Small intestine (tissue), 7 donors: ENCODE measurements at regions not wholly inside any gene's neighbourhood (a gene's known extent, or its start where the extent isn't known, plus 50 kb on each side); places are given as distances from the start of the nearest gene placed in this dataset.
"Not testable (repeated sequence)": the region's sequence is repeated elsewhere in the genome, so short reads cannot be mapped to it uniquely, and the experiment has no call there.

Source experiments
- DNase-seq, 2 donors: peaks; one replicate each; pipeline versions ENCODE4 v3.0.0 to v3.0.0-alpha.2; 2013
- FAIRE-seq: peaks from 2 replicates; lab custom pipeline; 2012; peaks lifted over from hg19 to GRCh38; lab: Jason Lieb, UNC
- H3K27ac ChIP-seq, 3 donors: one replicate each; pipeline ENCODE4 v1.5.1; 2013; ENCODE audit warnings: low read length in 2 of 3, mild to moderate bottlenecking in 2 of 3, control low read depth in 1 of 3, inconsistent platforms in 1 of 3, low read depth in 1 of 3, moderate library complexity in 1 of 3
- H3K27me3 ChIP-seq, 3 donors: one replicate each; pipeline ENCODE4 v1.6.1; 2013; ENCODE audit warnings: low read length in 3 of 3, inconsistent platforms in 1 of 3; ENCODE audit not compliant: control insufficient read depth in 3 of 3, insufficient read depth in 3 of 3
- H3K36me3 ChIP-seq, 3 donors: one replicate each; pipeline ENCODE4 v1.6.1; 2013; ENCODE audit warnings: low read length in 3 of 3, inconsistent platforms in 1 of 3, low read depth in 1 of 3, mild to moderate bottlenecking in 1 of 3, moderate library complexity in 1 of 3; ENCODE audit not compliant: control insufficient read depth in 3 of 3, insufficient read depth in 2 of 3
- H3K4me1 ChIP-seq, 3 donors: one replicate each; pipeline ENCODE4 v1.6.1; 2013; ENCODE audit warnings: low read length in 2 of 3, inconsistent platforms in 1 of 3, low read depth in 1 of 3, mild to moderate bottlenecking in 1 of 3, moderate library complexity in 1 of 3; ENCODE audit not compliant: control insufficient read depth in 3 of 3, insufficient read depth in 2 of 3
- H3K4me3 ChIP-seq, 3 donors: one replicate each; pipeline ENCODE4 v1.5.1; 2013; ENCODE audit warnings: low read length in 3 of 3, control low read depth in 1 of 3, inconsistent platforms in 1 of 3, low read depth in 1 of 3, mild to moderate bottlenecking in 1 of 3, moderate library complexity in 1 of 3
- H3K9me3 ChIP-seq, 2 donors: one replicate each; pipeline ENCODE4 v1.6.1; 2013; ENCODE audit warnings: low read depth in 1 of 2, low read length in 1 of 2; ENCODE audit not compliant: control insufficient read depth in 2 of 2, insufficient read depth in 1 of 2
- WGBS, 3 donors: extraction: QIAGEN DNeasy Blood & Tissue Kit; methylation state at CpG; one replicate each; pipeline ENCODE4 v1.1.7; 2013; 5-methylcytosine and 5-hydroxymethylcytosine counted together
- donor health status: healthy with polysubstance abuse.
- donor health status: control.
- donor health status: control.
- donor health status: Bipolar disorder and iron deficiency.
- donor health status: healthy.

DNA sequence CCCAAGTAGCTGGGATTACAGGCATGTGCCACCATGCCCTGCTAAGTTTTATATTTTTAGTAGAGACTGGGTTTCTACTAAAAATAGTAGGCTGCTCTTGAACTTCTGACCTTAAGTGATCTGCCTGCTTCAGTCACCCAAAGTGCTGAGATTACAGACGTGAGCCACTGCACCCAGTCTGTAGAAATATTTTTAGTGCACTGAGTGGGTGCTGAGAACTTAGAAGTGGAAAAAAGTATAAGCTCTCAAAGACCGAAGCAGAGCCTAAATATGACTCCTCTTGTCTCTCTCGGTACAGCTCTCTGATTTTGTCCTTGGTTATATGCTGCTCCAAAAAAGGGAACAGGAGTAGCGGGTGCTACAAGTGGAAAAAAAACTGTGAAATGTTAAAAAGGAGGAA, 353.8 kb upstream of the IZUMO3 start:
- no peak for FAIRE-seq
- WGBS, 3 donors = 76 to 83% (median 78%) methylated on average over 4 of the region's 4 CpGs
- Histone ChIP-seq H3K4me1 (no peaks in the 10 kb centered on the region), H3K27me3 (no peaks in the 10 kb centered on the region), H3K4me3 (no peak overlapping the region), H3K27ac (no peak overlapping the region), H3K9me3 (peaks cover 0 to 2% of the 10 kb centered on the region in 2 donors), H3K36me3 (no peaks in the 10 kb centered on the region)
- DNase-seq = no peak

DNA sequence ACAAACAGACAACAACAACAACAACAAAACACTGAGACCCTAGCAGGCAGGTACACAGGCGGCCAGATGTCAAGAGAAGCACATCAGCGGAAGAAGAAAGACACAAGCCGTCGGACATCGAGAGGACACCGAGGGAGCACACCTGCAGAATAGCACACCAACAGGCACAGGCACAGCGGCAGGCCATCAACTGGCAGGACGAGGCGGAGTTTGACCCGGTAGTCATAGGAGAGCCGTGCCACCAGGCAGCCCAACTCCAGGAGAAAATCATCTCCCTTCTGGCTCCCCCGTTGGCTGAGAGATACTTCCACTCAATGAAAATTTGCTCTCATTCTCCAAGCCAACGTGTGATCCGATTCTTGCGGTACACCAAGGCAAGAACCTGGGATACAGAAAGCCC, 352.1 kb upstream of the IZUMO3 start:
- FAIRE-seq = no peak

DNA sequence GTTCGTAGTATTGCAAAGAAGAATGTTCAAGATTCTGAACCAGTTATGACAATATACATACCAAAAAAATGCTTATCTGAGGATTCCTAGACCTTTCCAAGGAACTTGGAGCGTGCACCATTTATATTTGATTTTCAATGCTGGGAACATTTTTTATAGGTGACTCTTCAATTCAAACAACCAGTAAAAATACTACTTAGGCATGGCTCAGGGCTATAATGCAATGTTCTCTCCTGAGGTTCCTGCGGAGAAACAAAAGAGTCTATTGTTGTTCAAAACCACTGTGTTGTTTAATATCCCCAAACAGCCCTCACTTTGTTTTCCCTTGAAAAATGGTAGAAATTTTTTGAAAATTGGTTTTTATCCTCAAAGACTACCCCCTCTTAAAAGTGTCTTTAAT, 335.7 kb upstream of the IZUMO3 start:
- Histone ChIP-seq H3K4me1 (no peaks in the 10 kb centered on the region), H3K36me3 (no peaks in the 10 kb centered on the region), H3K4me3 (no peak overlapping the region), H3K27ac (no peak overlapping the region), H3K27me3 (no peaks in the 10 kb centered on the region), H3K9me3 (no peaks in the 10 kb centered on the region)
- DNase-seq (no peak), FAIRE-seq (no peak)
- 80 to 83% (median 81%) methylated on average over 3 of the region's 3 CpGs for WGBS, 3 donors

More for the DNA sequence above, 352.1 kb upstream of the IZUMO3 start:
- DNase-seq = no peak
- 86 to 94% (median 91%) methylated on average over 15 of the region's 15 CpGs for WGBS, 3 donors
- Histone ChIP-seq H3K9me3 (peaks cover 0 to 2% of the 10 kb centered on the region in 2 donors), H3K36me3 (no peaks in the 10 kb centered on the region), H3K27ac (no peak overlapping the region), H3K4me3 (no peak overlapping the region), H3K27me3 (no peaks in the 10 kb centered on the region), H3K4me1 (no peaks in the 10 kb centered on the region)

DNA sequence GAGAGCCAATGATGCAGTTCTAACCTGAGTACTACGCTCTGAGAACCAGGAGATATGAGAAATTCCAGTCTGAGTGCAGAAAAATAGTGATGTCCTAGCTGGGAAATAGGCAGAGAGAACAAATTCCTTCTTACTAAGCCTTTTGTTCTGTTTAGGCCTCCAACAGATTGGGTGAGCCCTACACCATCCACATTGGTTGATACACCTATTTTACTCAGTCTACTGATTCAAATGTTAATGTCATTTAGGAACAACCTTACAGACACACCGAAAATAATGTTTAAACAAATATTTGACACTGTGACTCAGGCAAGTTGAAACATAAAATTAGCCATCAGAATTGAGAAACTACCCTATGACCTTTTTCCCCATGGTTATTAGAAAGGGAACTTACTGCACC, 333.9 kb upstream of the IZUMO3 start:
- 22 to 48% (median 25%) methylated on average over 2 of the region's 2 CpGs for WGBS, 3 donors
- no peak overlapping the region for H3K27ac ChIP-seq
- no peaks in the 10 kb centered on the region for H3K4me1 ChIP-seq
- no peak for FAIRE-seq
- H3K36me3 ChIP-seq = no peaks in the 10 kb centered on the region
- DNase-seq = no peak
- H3K9me3 ChIP-seq = no peaks in the 10 kb centered on the region
- H3K4me3 ChIP-seq = no peak overlapping the region
- H3K27me3 ChIP-seq = no peaks in the 10 kb centered on the region

DNA sequence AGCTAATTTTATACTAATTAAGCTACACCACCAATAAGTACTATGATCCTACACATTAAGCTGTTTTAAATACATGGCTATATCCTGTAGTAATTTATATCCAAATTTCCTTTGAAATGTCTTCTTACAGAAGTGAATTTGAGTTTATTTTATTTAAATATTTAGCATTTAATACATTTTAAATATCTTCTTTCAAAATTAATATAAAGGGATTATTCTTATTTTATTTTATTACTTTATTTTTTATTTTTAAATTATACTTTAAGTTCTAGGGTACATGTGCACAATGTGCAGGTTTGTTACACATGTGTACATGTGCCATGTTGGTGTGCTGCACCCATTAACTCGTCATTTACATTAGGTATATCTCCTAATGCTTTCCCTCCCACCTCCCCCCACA, 310.9 kb upstream of the IZUMO3 start:
- 25 to 55% (median 35%) methylated on average over 1 of the region's 1 CpG for WGBS, 3 donors

DNA sequence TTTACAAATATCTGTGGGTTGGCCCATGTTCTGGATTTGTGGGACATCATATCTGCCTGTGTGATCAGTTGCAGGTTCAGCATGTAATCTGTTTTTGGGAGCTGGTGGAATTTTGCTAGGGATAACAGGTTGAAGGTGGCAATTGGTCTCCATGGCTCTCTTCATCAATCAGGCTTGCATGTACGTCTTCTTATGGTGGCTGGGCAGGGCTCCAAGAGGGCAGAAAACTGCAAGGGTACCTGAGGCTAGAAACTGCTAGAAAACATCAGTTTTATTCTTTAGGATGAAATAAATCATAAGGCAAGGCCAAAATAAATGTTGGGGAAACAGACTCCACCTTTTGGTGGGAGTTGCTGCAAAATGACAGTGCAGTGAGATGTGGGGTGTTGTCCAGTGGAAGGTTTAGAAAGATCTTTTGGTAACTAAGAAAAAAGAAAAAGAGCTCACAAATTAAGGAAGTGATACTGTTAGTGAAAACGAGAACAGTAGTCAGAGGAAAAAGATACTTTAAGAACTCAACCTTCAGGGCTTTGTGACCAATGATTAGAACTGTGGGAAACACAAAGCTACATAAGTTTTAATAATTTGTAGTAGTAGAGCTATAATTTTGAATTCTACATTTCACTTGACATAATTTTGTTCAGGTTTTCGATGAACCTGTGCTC, 300.7 kb upstream of the IZUMO3 start:
- H3K4me3 ChIP-seq = no peak overlapping the region
- no peaks in the 10 kb centered on the region for H3K27me3 ChIP-seq
- FAIRE-seq (no peak), DNase-seq (no peak)
- H3K36me3 ChIP-seq = no peaks in the 10 kb centered on the region
- no peaks in the 10 kb centered on the region for H3K4me1 ChIP-seq
- H3K9me3 ChIP-seq = no peaks in the 10 kb centered on the region
- no peak overlapping the region for H3K27ac ChIP-seq
- WGBS, 3 donors = 63 to 71% (median 64%) methylated on average over 3 of the region's 3 CpGs

More for the DNA sequence above, 310.9 kb upstream of the IZUMO3 start:
- not testable (repeated sequence) for H3K4me3 ChIP-seq, H3K27ac ChIP-seq, FAIRE-seq, H3K27me3 ChIP-seq, H3K9me3 ChIP-seq, DNase-seq, H3K4me1 ChIP-seq, H3K36me3 ChIP-seq

DNA sequence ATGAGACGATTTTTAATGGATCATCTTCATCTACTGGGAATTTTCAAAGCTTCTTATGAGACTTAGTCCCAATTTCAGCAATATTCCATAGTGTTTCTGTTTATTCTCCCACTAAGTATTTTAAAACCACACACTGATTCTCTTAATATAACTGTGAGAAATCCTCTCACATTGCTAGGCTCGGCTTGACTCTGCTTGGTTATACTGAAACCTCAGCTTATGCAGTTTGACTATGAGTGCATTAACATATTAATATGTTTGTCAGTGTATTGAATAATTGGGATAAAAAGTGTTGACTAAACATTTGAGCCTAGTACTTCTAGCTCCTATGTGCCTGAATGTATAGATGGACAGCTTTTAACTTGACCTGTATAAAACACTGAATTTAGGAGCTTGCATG, 298.5 kb upstream of the IZUMO3 start:
- no peak for FAIRE-seq
- Histone ChIP-seq H3K36me3 (no peaks in the 10 kb centered on the region), H3K4me3 (no peak overlapping the region), H3K27me3 (no peaks in the 10 kb centered on the region), H3K9me3 (no peaks in the 10 kb centered on the region), H3K4me1 (no peaks in the 10 kb centered on the region), H3K27ac (no peak overlapping the region)
- DNase-seq = no peak
- WGBS, 3 donors = 77 to 84% (median 78%) methylated on average over 2 of the region's 2 CpGs

DNA sequence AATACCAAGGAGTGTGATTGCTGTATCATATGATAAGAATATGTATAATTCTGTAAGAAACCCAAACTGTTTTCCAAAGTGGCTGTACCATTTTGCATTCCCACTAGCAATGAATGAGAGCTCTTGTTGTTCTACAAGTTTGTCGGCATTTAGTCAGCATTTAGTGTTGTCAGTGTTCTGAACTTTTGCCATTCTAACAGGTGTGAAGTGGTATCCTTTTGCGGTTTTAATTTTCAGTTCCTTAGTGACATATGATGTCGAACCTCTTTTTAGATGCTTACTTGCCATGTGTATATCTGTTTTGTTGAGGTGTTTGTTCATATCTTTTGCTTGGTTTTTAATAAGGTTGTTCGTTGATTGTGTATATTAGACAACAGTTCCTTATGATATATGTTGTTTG, 296.3 kb upstream of the IZUMO3 start:
- Histone ChIP-seq H3K4me1 (no peaks in the 10 kb centered on the region), H3K9me3 (no peaks in the 10 kb centered on the region), H3K27ac (no peak overlapping the region), H3K4me3 (no peak overlapping the region), H3K27me3 (no peaks in the 10 kb centered on the region), H3K36me3 (no peaks in the 10 kb centered on the region)
- WGBS, 3 donors = 81 to 85% (median 84%) methylated on average over 4 of the region's 4 CpGs
- FAIRE-seq (no peak), DNase-seq (no peak)

DNA sequence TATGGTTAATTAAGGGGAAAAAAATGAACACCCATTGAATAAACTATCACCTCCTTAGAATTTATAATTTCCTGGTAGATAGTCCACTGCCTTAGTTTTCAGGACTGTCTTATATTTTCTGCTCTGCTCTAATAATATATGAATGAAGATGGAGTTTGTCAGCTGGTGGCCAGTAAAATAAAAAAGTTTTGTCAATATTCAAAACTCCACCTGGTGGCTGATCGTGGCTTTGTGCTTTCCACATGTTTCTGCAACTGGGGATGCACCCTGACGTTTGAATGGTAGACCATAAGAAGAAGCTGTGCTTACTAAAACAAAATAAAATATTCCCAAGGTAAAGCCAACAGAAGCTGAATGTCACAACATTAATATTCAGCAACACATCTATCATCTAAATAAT, 286.6 kb upstream of the IZUMO3 start:
- FAIRE-seq = no peak

More for the DNA sequence above, 286.6 kb upstream of the IZUMO3 start:
- H3K4me3 ChIP-seq = no peak overlapping the region
- no peaks in the 10 kb centered on the region for H3K4me1 ChIP-seq
- no peaks in the 10 kb centered on the region for H3K36me3 ChIP-seq
- no peaks in the 10 kb centered on the region for H3K27me3 ChIP-seq
- H3K9me3 ChIP-seq = no peaks in the 10 kb centered on the region
- no peak overlapping the region for H3K27ac ChIP-seq
- WGBS, 3 donors = 22 to 34% (median 25%) methylated on average over 2 of the region's 2 CpGs
- no peak for DNase-seq
